ENCODE measurements at regions not wholly inside any gene's neighbourhood (a gene's known extent, or its start where the extent isn't known, plus 50 kb on each side); places are given as distances from the start of the nearest gene placed in this dataset.

DNA sequence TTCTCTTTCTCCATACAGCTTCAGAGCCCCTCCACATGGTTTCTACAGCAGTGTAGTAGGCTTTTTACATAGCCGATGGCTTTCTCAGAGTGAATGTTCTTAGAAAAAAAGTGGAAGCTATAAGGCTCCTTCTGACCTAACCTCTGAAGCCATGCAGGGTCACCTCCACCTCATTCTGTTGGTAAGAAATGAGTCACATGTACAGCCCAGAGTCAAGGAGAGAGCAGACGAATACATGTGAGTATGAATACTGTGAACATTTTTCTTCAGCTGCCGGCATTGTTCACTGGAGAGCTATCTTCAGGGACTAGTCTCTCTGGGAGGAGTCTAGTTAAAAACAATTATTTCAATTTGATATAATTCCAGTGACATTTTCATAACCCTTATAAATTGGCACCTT lies 68.2 kb upstream of the THRB start:
- peaks cover 0 to 2% (median 0%) of the 10 kb centered on the region in 4 experiments; a peak in 3 of 7 replicates for H3K4me1 ChIP-seq (replicated peaks in 1 of 4; ENCODE audit: control insufficient read depth in 3 of 4, insufficient read depth in 4 of 4, low read length in 3 of 4)
- H3K4me2 ChIP-seq (ENCODE audit: insufficient read depth in 1 of 2, low read depth in 2 of 2, low read length in 2 of 2) = no peak overlapping the region
- H3K79me2 ChIP-seq (ENCODE audit: control insufficient read depth in 1 of 2, insufficient read depth in 2 of 2, low read length in 2 of 2) = no peaks in the 10 kb centered on the region
- no peaks in the 10 kb centered on the region for H3K79me1 ChIP-seq (ENCODE audit: low read depth, low read length)
- no peak overlapping the region for H2AK5ac ChIP-seq (ENCODE audit: low read depth, low read length)
- H3K9me3 ChIP-seq (ENCODE audit: insufficient read depth in 2 of 2, low read depth in 1 of 2, low read length in 1 of 2) = no peaks in the 10 kb centered on the region
- no peaks in the 10 kb centered on the region for H3K27me3 ChIP-seq (replicated peaks in 1 of 4; ENCODE audit: control insufficient read depth in 3 of 4, extremely low read depth in 1 of 4, insufficient read depth in 3 of 4, low read length in 3 of 4)
- no peak overlapping the region for H2BK120ac ChIP-seq (replicated peaks; ENCODE audit: low read depth, low read length)
- no peak overlapping the region for H3K23ac ChIP-seq (ENCODE audit: insufficient read length)
- ChIA-PET POLR2A (ENCODE audit: partially characterized antibody) (no interaction called here), CTCF (ENCODE audit: partially characterized antibody) (interaction anchor here (1.0 to 1.1 kb wide), 2 partner anchors 13 to 29 kb away, joined by 4 read pairs; no protein-coding TSS in a partner anchor)
- H3K36me3 ChIP-seq (ENCODE audit: control insufficient read depth in 2 of 4, insufficient read depth in 4 of 4, low read length in 3 of 4) = no peaks in the 10 kb centered on the region
- no peak for FAIRE-seq
- TF ChIP-seq TEAD4 (IDR thresholded peaks at IDR 0.05; ENCODE audit: low read depth, low read length) (no peak), RXRA (IDR thresholded peaks at IDR 0.05; ENCODE audit: insufficient read depth, low read depth, low read length) (no peak), SAP30 (IDR thresholded peaks at IDR 0.05; ENCODE audit: insufficient read depth, insufficient replicate concordance, low read length) (no peak), CBX8 (IDR thresholded peaks at IDR 0.05; ENCODE audit: borderline replicate concordance, low read depth, low read length) (no peak), EGR1 (IDR thresholded peaks at IDR 0.05; ENCODE audit: borderline replicate concordance, low read depth, low read length) (no peak)
- TF ChIP-seq, protein P1, sequence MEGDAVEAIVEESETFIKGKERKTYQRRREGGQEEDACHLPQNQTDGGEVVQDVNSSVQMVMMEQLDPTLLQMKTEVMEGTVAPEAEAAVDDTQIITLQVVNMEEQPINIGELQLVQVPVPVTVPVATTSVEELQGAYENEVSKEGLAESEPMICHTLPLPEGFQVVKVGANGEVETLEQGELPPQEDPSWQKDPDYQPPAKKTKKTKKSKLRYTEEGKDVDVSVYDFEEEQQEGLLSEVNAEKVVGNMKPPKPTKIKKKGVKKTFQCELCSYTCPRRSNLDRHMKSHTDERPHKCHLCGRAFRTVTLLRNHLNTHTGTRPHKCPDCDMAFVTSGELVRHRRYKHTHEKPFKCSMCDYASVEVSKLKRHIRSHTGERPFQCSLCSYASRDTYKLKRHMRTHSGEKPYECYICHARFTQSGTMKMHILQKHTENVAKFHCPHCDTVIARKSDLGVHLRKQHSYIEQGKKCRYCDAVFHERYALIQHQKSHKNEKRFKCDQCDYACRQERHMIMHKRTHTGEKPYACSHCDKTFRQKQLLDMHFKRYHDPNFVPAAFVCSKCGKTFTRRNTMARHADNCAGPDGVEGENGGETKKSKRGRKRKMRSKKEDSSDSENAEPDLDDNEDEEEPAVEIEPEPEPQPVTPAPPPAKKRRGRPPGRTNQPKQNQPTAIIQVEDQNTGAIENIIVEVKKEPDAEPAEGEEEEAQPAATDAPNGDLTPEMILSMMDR (IDR thresholded peaks at IDR 0.05; ENCODE audit: control extremely low read depth in 1 of 3, insufficient read depth in 1 of 3, low read depth in 1 of 3, low read length in 3 of 3) = no peak
- H4K8ac ChIP-seq (ENCODE audit: extremely low read depth, insufficient read depth, low read length) = no peak overlapping the region
- no peak overlapping the region for H4K91ac ChIP-seq (replicated peaks; ENCODE audit: insufficient read length, low read length)
- H3K27ac ChIP-seq (ENCODE audit: low read depth, low read length) = no peak overlapping the region
- no peaks in the 10 kb centered on the region for H4K20me1 ChIP-seq (replicated peaks in 1 of 2; ENCODE audit: control insufficient read depth in 1 of 2, insufficient read depth in 2 of 2, low read length in 2 of 2)
- 0 out of 2 replicates have a peak overlapping the region, but pooled peaks have one; percentile 50 for H2AFZ ChIP-seq (ENCODE audit: low read length)
- no peak overlapping the region for H2BK20ac ChIP-seq (ENCODE audit: low read length)
- no peak overlapping the region for H3K56ac ChIP-seq (replicated peaks; ENCODE audit: insufficient read length, low read depth, low read length)
- H2BK12ac ChIP-seq (ENCODE audit: low read depth, low read length) = no peak overlapping the region
- no peak overlapping the region for H4K5ac ChIP-seq (ENCODE audit: insufficient read length, low read depth, low read length)
- DNase-seq (ENCODE audit: low read depth in 1 of 2, low spot score in 2 of 2) = no peak
- no peak overlapping the region for H2BK5ac ChIP-seq (ENCODE audit: low read depth, low read length)
- H3K9ac ChIP-seq (replicated peaks in 1 of 4; ENCODE audit: extremely low read depth in 1 of 4, low read depth in 3 of 4, low read length in 3 of 4) = no peak overlapping the region
- H3K23me2 ChIP-seq (ENCODE audit: low read depth, low read length) = no peaks in the 10 kb centered on the region
- H3K14ac ChIP-seq (ENCODE audit: insufficient read length) = no peak overlapping the region
- H3K4ac ChIP-seq (replicated peaks; ENCODE audit: insufficient read length, low read depth, low read length) = no peak overlapping the region
- no peak overlapping the region for H3K4me3 ChIP-seq (ENCODE audit: extremely low read depth in 1 of 4, insufficient read depth in 2 of 4, low read depth in 3 of 4, low read length in 4 of 4)
- no peak overlapping the region for H3K18ac ChIP-seq (ENCODE audit: extremely low read depth, low read length)
- no peak overlapping the region for H2BK15ac ChIP-seq (ENCODE audit: low read length)
- WGBS, 2 experiments (ENCODE audit: extremely low coverage in 1 of 2, insufficient coverage in 1 of 2, insufficient read length in 1 of 2, insufficient replicate concordance in 2 of 2, low coverage in 1 of 2, low lambda C conversion rate in 2 of 2, missing lambda C conversion rate in 1 of 2) = 83% methylated on average over 3 of the region's 3 CpGs; no CpG with 5 or more reads in 1 of the 2 experiments

Measured in H1 (cell line).